ENCODE measurements at regions not wholly inside any gene's neighbourhood (a gene's known extent, or its start where the extent isn't known, plus 50 kb on each side); places are given as distances from the start of the nearest gene placed in this dataset.
"Not testable (repeated sequence)": the region's sequence is repeated elsewhere in the genome, so short reads cannot be mapped to it uniquely, and the experiment has no call there.

GRCh38 chr1:148221593-148221992 is 69.5 kb upstream of the NBPF11 start:
- not testable (repeated sequence) for TF ChIP-seq CTCF (conservative IDR thresholded peaks at IDR 0.05 in 1 of 2, IDR thresholded peaks at IDR 0.05 in 1 of 2; ENCODE audit: low read depth in 1 of 2, low read length in 2 of 2); EZH2 (IDR thresholded peaks at IDR 0.05; ENCODE audit: low read length, missing control alignments)
